Right lobe of liver (tissue), 6 donors: ENCODE measurements at regions not wholly inside any gene's neighbourhood (a gene's known extent, or its start where the extent isn't known, plus 50 kb on each side); places are given as distances from the start of the nearest gene placed in this dataset.

Source experiments
- ATAC-seq, 4 donors: fragments of 200-7000 bp; cut with Tn5 transposase; one replicate each; pipeline ENCODE4 v1.9.1; 2020; ENCODE audit warnings: mild to moderate bottlenecking in 4 of 4, moderate library complexity in 4 of 4
- DNase-seq, 3 donors: peaks; one replicate each; pipeline ENCODE4 v3.0.0-alpha.2; 2020
- H3K27ac ChIP-seq, 3 donors: fragments of 200-600 bp; one replicate each; pipeline ENCODE4 v1.8.0; 2022
- H3K27me3 ChIP-seq, 2 donors: fragments of 200-600 bp; one replicate each; pipeline ENCODE4 v1.8.0; 2022
- H3K36me3 ChIP-seq, 4 donors: fragments of 200-600 bp; sonication (generic) in 1 of 4; one replicate each; pipeline versions ENCODE4 v1.5.1 to v1.8.0; 2017 to 2022; ENCODE audit warnings: control low read depth in 1 of 4
- H3K4me1 ChIP-seq, 4 donors: fragments of 200-600 bp; sonication (generic) in 1 of 4; one replicate each; pipeline versions ENCODE4 v1.5.1 to v1.8.0; 2017 to 2022; ENCODE audit warnings: control low read depth in 1 of 4
- H3K4me3 ChIP-seq, 3 donors: fragments of 200-600 bp; one replicate each; pipeline ENCODE4 v1.8.0; 2022
- H3K9me3 ChIP-seq, 4 donors: fragments of 200-600 bp; sonication (generic) in 1 of 4; one replicate each; pipeline versions ENCODE4 v1.5.1 to v1.8.0; 2017 to 2022; ENCODE audit warnings: control low read depth in 1 of 4
- CTCF ChIP-seq, 4 donors: fragments of 200-600 bp in 3 of 4; fragments of 450-650 bp in 1 of 4; IDR thresholded peaks; one replicate each; pipeline versions ENCODE4 v1.5.1 to v1.8.0; 2016 to 2022; ENCODE audit warnings: antibody characterized with exemption in 4 of 4, mild to moderate bottlenecking in 2 of 4
- POLR2A ChIP-seq: fragments of 450-650 bp; IDR thresholded peaks from one replicate; pipeline ENCODE4 v1.6.1; 2017; ENCODE audit warnings: antibody characterized with exemption, mild to moderate bottlenecking
- WGBS: methylation state at CpG from one replicate; pipeline ENCODE4 v1.1.6; 2018; ENCODE audit warnings: low coverage, low lambda C conversion rate; ENCODE audit not compliant: insufficient coverage; ENCODE audit errors: missing lambda C conversion rate; 5-methylcytosine and 5-hydroxymethylcytosine counted together
- intact Hi-C, 2 donors: fragments of 100-400 bp; cut with DNase I; formaldehyde crosslinking; loops; one replicate each; pipeline versions ENCODE4 v1.11.2 to v1.14.1; 2022
- donor health status: DM: no; HTN: yes; CAD: no.
- donor health status: DM: no; HTN: no; CAD: no.
- donor health status: DM: no; HTN: no; CAD: no.
- donor health status: DM: no; HTN: yes; CAD: no.
- donor health status: DM: no; HTN: yes; CAD: no.

- peaks cover 0 to 50% (median 13%) of the 10 kb centered on the region in 4 donors for H3K4me1 ChIP-seq
- TF ChIP-seq CTCF (IDR thresholded peaks at IDR 0.05) (no peak), POLR2A (no peak)
- WGBS: 19% methylated on average over 6 of the region's 19 CpGs
- H3K27me3 ChIP-seq: no peaks in the 10 kb centered on the region
- H3K4me3 ChIP-seq: peak overlapping the region in 1 of 3 donors; percentile 23
- peak; percentile 30 to 81 (median 71) for DNase-seq
- peak; percentile 64 to 84 (median 74) for ATAC-seq
- intact Hi-C loops: no loop called here
- no peaks in the 10 kb centered on the region for H3K9me3 ChIP-seq
- peak overlapping the region in 2 of 3 donors; percentile 27 to 76 for H3K27ac ChIP-seq
- no peaks in the 10 kb centered on the region for H3K36me3 ChIP-seq
These were observed 165.4 kb upstream of the PWP1 start for GRCh38 chr12:107519906-107520859.

- TF ChIP-seq CTCF (IDR thresholded peaks at IDR 0.05) (no peak), POLR2A (no peak)
- Histone ChIP-seq H3K4me1 (peaks cover 0 to 59% (median 14%) of the 10 kb centered on the region in 4 donors), H3K9me3 (no peaks in the 10 kb centered on the region), H3K36me3 (no peaks in the 10 kb centered on the region), H3K27ac (no peak overlapping the region), H3K27me3 (no peaks in the 10 kb centered on the region), H3K4me3 (no peak overlapping the region)
- ATAC-seq (no peak), DNase-seq (no peak)
- 86% methylated on average over 1 of the region's 3 CpGs for WGBS
- intact Hi-C loops: no loop called here
These were observed 163.7 kb upstream of the PWP1 start for GRCh38 chr12:107521826-107522355.

- intact Hi-C loops: no loop called here
- TF ChIP-seq CTCF (IDR thresholded peaks at IDR 0.05): peak in 2 of 4 donors; percentile 19 to 38
- no peak for TF ChIP-seq POLR2A
- H3K4me1 ChIP-seq: peaks cover 0 to 59% (median 14%) of the 10 kb centered on the region in 4 donors
- no peaks in the 10 kb centered on the region for H3K27me3 ChIP-seq
- H3K27ac ChIP-seq: peak overlapping the region in 2 of 3 donors; percentile 90 to 92
- 75% methylated on average over 3 of the region's 3 CpGs for WGBS
- peak in 1 of 4 donors; percentile 7 for ATAC-seq
- H3K9me3 ChIP-seq: no peaks in the 10 kb centered on the region
- no peak for DNase-seq
- H3K36me3 ChIP-seq: no peaks in the 10 kb centered on the region
- H3K4me3 ChIP-seq: no peak overlapping the region
These were observed 162.7 kb upstream of the PWP1 start for GRCh38 chr12:107522692-107523477.

- WGBS: 46% methylated on average over 8 of the region's 8 CpGs
- intact Hi-C loops: no loop called here
- Histone ChIP-seq H3K9me3 (no peaks in the 10 kb centered on the region), H3K27me3 (no peaks in the 10 kb centered on the region), H3K27ac (peak overlapping the region in 2 of 3 donors; percentile 90 to 92), H3K4me1 (peaks cover 0 to 59% (median 14%) of the 10 kb centered on the region in 4 donors), H3K36me3 (no peaks in the 10 kb centered on the region), H3K4me3 (no peak overlapping the region)
- DNase-seq: peak in 1 of 3 donors; percentile 63
- ATAC-seq: peak; percentile 67 to 82 (median 81)
- TF ChIP-seq POLR2A: no peak
- no peak for TF ChIP-seq CTCF (IDR thresholded peaks at IDR 0.05)
These were observed 161.6 kb upstream of the PWP1 start for GRCh38 chr12:107523775-107524535.
